Neuronal stem cell (in vitro differentiated cells): ENCODE measurements at regions not wholly inside any gene's neighbourhood (a gene's known extent, or its start where the extent isn't known, plus 50 kb on each side); places are given as distances from the start of the nearest gene placed in this dataset.
"Not testable (repeated sequence)": the region's sequence is repeated elsewhere in the genome, so short reads cannot be mapped to it uniquely, and the experiment has no call there.

Source experiments
- DNase-seq: peaks from one replicate; pipeline ENCODE4 v3.0.0-alpha.2; 2013; ENCODE audit warnings: low spot score
- H2AFZ ChIP-seq: one replicate; pipeline ENCODE4 v1.6.1; 2013; ENCODE audit warnings: mild to moderate bottlenecking, low read length, inconsistent platforms
- H2AK5ac ChIP-seq: 2 replicates; pipeline ENCODE4 v1.6.1; 2013; ENCODE audit warnings: low read depth, mild to moderate bottlenecking, inconsistent platforms, low read length, moderate library complexity, mixed read lengths
- H2BK120ac ChIP-seq: 2 replicates; pipeline ENCODE4 v1.6.1; 2013; ENCODE audit warnings: low read depth, mild to moderate bottlenecking, inconsistent platforms, low read length, moderate library complexity, mixed read lengths
- H2BK12ac ChIP-seq: one replicate; pipeline ENCODE4 v1.6.1; 2013; ENCODE audit warnings: low read length, inconsistent platforms
- H2BK15ac ChIP-seq: 2 replicates; pipeline ENCODE4 v1.6.1; 2013; ENCODE audit warnings: mild to moderate bottlenecking, low read length, inconsistent platforms, mixed read lengths
- H2BK5ac ChIP-seq: one replicate; pipeline ENCODE4 v1.6.1; 2013; ENCODE audit warnings: inconsistent platforms, mild to moderate bottlenecking, low read length, moderate library complexity
- H3K14ac ChIP-seq: one replicate; pipeline ENCODE4 v1.6.1; 2013; ENCODE audit warnings: low read length, inconsistent platforms
- H3K18ac ChIP-seq: 2 replicates; pipeline ENCODE4 v1.6.1; 2013; ENCODE audit warnings: low read length, inconsistent platforms
- H3K23ac ChIP-seq: 2 replicates; pipeline ENCODE4 v1.6.1; 2013; ENCODE audit warnings: low read depth, mild to moderate bottlenecking, mixed read lengths, low read length, inconsistent platforms; ENCODE audit not compliant: poor library complexity
- H3K27ac ChIP-seq: replicated peaks from 3 replicates; pipeline ENCODE4 v1.5.1; 2013; ENCODE audit warnings: low read length, inconsistent platforms
- H3K27me3 ChIP-seq, 3 experiments: 2 replicates each; pipeline ENCODE4 v1.6.1; 2013; ENCODE audit warnings: low read length in 3 of 3, mild to moderate bottlenecking in 2 of 3, inconsistent platforms in 1 of 3, low read depth in 1 of 3, mixed read lengths in 1 of 3, moderate library complexity in 1 of 3; ENCODE audit not compliant: control insufficient read depth in 3 of 3, insufficient read depth in 3 of 3
- H3K36me3 ChIP-seq, 2 donors: replicated peaks in 1 of 2; 2 replicates each; pipeline ENCODE4 v1.6.1; 2013; ENCODE audit warnings: low read length in 2 of 2; ENCODE audit not compliant: control insufficient read depth in 2 of 2, insufficient read depth in 2 of 2
- H3K4ac ChIP-seq: 2 replicates; pipeline ENCODE4 v1.6.1; 2013; ENCODE audit warnings: inconsistent platforms, mild to moderate bottlenecking, low read length, moderate library complexity
- H3K4me1 ChIP-seq, 2 donors: 1 replicate in 1 of 2; 2 replicates in 1 of 2; pipeline ENCODE4 v1.6.1; 2013; ENCODE audit warnings: low read length in 2 of 2, low read depth in 1 of 2; ENCODE audit not compliant: control insufficient read depth in 2 of 2, insufficient read depth in 1 of 2
- H3K4me2 ChIP-seq: one replicate; pipeline ENCODE4 v1.6.1; 2013; ENCODE audit warnings: mild to moderate bottlenecking, low read length, inconsistent platforms; ENCODE audit not compliant: insufficient read depth, poor library complexity, severe bottlenecking
- H3K4me3 ChIP-seq, 2 donors: 2 replicates each; pipeline ENCODE4 v1.5.1; 2013; ENCODE audit warnings: low read length in 2 of 2, mild to moderate bottlenecking in 2 of 2, inconsistent platforms in 1 of 2, moderate library complexity in 1 of 2
- H3K79me1 ChIP-seq: one replicate; pipeline ENCODE4 v1.6.1; 2013; ENCODE audit warnings: low read depth, mild to moderate bottlenecking, inconsistent platforms, low read length, moderate library complexity
- H3K9ac ChIP-seq: one replicate; pipeline ENCODE4 v1.6.1; 2013; ENCODE audit warnings: mild to moderate bottlenecking, low read depth, low read length, inconsistent platforms; ENCODE audit not compliant: poor library complexity
- H3K9me3 ChIP-seq, 2 donors: replicated peaks in 1 of 2; 2 replicates each; pipeline versions ENCODE3 to v1.6.1; 2013; ENCODE audit warnings: low read length in 2 of 2, mild to moderate bottlenecking in 2 of 2, inconsistent platforms in 1 of 2, low read depth in 1 of 2, mixed read lengths in 1 of 2, moderate library complexity in 1 of 2; ENCODE audit not compliant: control insufficient read depth in 2 of 2, insufficient read depth in 1 of 2
- H4K8ac ChIP-seq: one replicate; pipeline ENCODE4 v1.6.1; 2013; ENCODE audit warnings: low read depth, mild to moderate bottlenecking, inconsistent platforms, low read length, moderate library complexity
- H4K91ac ChIP-seq: one replicate; pipeline ENCODE4 v1.6.1; 2013; ENCODE audit warnings: low read length, low read depth, mild to moderate bottlenecking, inconsistent platforms; ENCODE audit not compliant: poor library complexity
- WGBS, 2 donors: extraction: QIAGEN DNeasy Blood & Tissue Kit; methylation state at CpG; one replicate each; pipeline ENCODE4 v1.1.7; 2013; ENCODE audit warnings: missing lambda C conversion rate in 2 of 2, mixed read lengths in 1 of 2; ENCODE audit not compliant: insufficient read length in 2 of 2, insufficient replicate concordance in 1 of 2; ENCODE audit errors: extremely low coverage in 2 of 2; 5-methylcytosine and 5-hydroxymethylcytosine counted together

- no peak overlapping the region for H4K91ac ChIP-seq
- no peak overlapping the region for H3K23ac ChIP-seq
- no peak overlapping the region for H3K4me2 ChIP-seq
- no peak overlapping the region for H3K27ac ChIP-seq
- H2BK15ac ChIP-seq, result no peak overlapping the region
- H3K9ac ChIP-seq, result no peak overlapping the region
- no peak overlapping the region for H3K4ac ChIP-seq
- H3K36me3 ChIP-seq, result no peaks in the 10 kb centered on the region
- no peaks in the 10 kb centered on the region for H3K9me3 ChIP-seq
- no peak overlapping the region for H3K4me3 ChIP-seq
- no peak overlapping the region for H2BK120ac ChIP-seq
- no peak for DNase-seq
- no peak overlapping the region for H3K14ac ChIP-seq
- H2BK5ac ChIP-seq, result no peak overlapping the region
- no peak overlapping the region for H4K8ac ChIP-seq
- H2BK12ac ChIP-seq, result no peak overlapping the region
- H2AK5ac ChIP-seq, result no peak overlapping the region
- H2AFZ ChIP-seq, result no peak overlapping the region
- no CpG with 5 or more reads among the region's 3 CpGs for WGBS, 2 donors
- no peak overlapping the region for H3K18ac ChIP-seq
- H3K79me1 ChIP-seq, result peaks cover 2% of the 10 kb centered on the region
- no peaks in the 10 kb centered on the region for H3K4me1 ChIP-seq
- H3K27me3 ChIP-seq, result peaks cover 4 to 41% (median 14%) of the 10 kb centered on the region in 3 experiments
Measured at GRCh38 chr6:166251211-166251610, 57.0 kb downstream of the PRR18 start.

- not testable (repeated sequence) for H3K36me3 ChIP-seq, H3K27ac ChIP-seq, H3K18ac ChIP-seq, H3K14ac ChIP-seq, H3K4ac ChIP-seq, H2AFZ ChIP-seq, H3K9me3 ChIP-seq, H4K91ac ChIP-seq, H2AK5ac ChIP-seq, H3K4me1 ChIP-seq, H4K8ac ChIP-seq, H2BK12ac ChIP-seq, H3K79me1 ChIP-seq, H3K4me2 ChIP-seq, H2BK120ac ChIP-seq, H3K9ac ChIP-seq, H3K23ac ChIP-seq, H3K4me3 ChIP-seq, DNase-seq, H2BK5ac ChIP-seq, H2BK15ac ChIP-seq
- WGBS, 2 donors, result no CpG with 5 or more reads among the region's 16 CpGs
- peaks cover 4 to 33% (median 9%) of the 10 kb centered on the region in 3 experiments for H3K27me3 ChIP-seq
Measured at GRCh38 chr6:166249061-166249785, 59.0 kb downstream of the PRR18 start.

GRCh38 chr6:166245148-166245547 is 63.0 kb downstream of the PRR18 start:
- no peak overlapping the region for H3K14ac ChIP-seq
- no CpG with 5 or more reads among the region's 5 CpGs for WGBS, 2 donors
- no peaks in the 10 kb centered on the region for H3K9me3 ChIP-seq
- H3K18ac ChIP-seq, result no peak overlapping the region
- no peak overlapping the region for H4K91ac ChIP-seq
- H3K4ac ChIP-seq, result no peak overlapping the region
- H2AFZ ChIP-seq, result no peak overlapping the region
- H3K27me3 ChIP-seq, result peaks cover 0 to 45% (median 0%) of the 10 kb centered on the region in 3 experiments
- no peak for DNase-seq
- no peak overlapping the region for H3K9ac ChIP-seq
- H3K4me3 ChIP-seq, result no peak overlapping the region
- H2BK15ac ChIP-seq, result no peak overlapping the region
- H2BK5ac ChIP-seq, result no peak overlapping the region
- no peaks in the 10 kb centered on the region for H3K36me3 ChIP-seq
- no peaks in the 10 kb centered on the region for H3K79me1 ChIP-seq
- H3K4me2 ChIP-seq, result no peak overlapping the region
- H2BK12ac ChIP-seq, result no peak overlapping the region
- no peak overlapping the region for H2AK5ac ChIP-seq
- H2BK120ac ChIP-seq, result no peak overlapping the region
- H4K8ac ChIP-seq, result no peak overlapping the region
- H3K23ac ChIP-seq, result no peak overlapping the region
- no peaks in the 10 kb centered on the region for H3K4me1 ChIP-seq
- no peak overlapping the region for H3K27ac ChIP-seq

GRCh38 chr6:166244353-166245045 is 63.7 kb downstream of the PRR18 start:
- H2BK120ac ChIP-seq, result no peak overlapping the region
- WGBS, 2 donors, result no CpG with 5 or more reads among the region's 11 CpGs

More at GRCh38 chr6:166244353-166245045, 63.7 kb downstream of the PRR18 start:
- Histone ChIP-seq H4K91ac (no peak overlapping the region), H2BK5ac (no peak overlapping the region), H3K9me3 (no peaks in the 10 kb centered on the region), H2AK5ac (no peak overlapping the region), H3K9ac (no peak overlapping the region), H2AFZ (no peak overlapping the region), H3K14ac (no peak overlapping the region), H3K4me2 (no peak overlapping the region), H3K4me1 (no peaks in the 10 kb centered on the region), H3K27me3 (peaks cover 0 to 45% (median 0%) of the 10 kb centered on the region in 3 experiments), H2BK15ac (no peak overlapping the region), H3K23ac (no peak overlapping the region), H3K27ac (no peak overlapping the region), H3K18ac (no peak overlapping the region), H3K4me3 (no peak overlapping the region), H3K36me3 (no peaks in the 10 kb centered on the region), H2BK12ac (no peak overlapping the region), H3K4ac (no peak overlapping the region), H3K79me1 (no peaks in the 10 kb centered on the region), H4K8ac (no peak overlapping the region)
- no peak for DNase-seq
